ENCODE measurements at regions not wholly inside any gene's neighbourhood (a gene's known extent, or its start where the extent isn't known, plus 50 kb on each side); places are given as distances from the start of the nearest gene placed in this dataset.

DNA sequence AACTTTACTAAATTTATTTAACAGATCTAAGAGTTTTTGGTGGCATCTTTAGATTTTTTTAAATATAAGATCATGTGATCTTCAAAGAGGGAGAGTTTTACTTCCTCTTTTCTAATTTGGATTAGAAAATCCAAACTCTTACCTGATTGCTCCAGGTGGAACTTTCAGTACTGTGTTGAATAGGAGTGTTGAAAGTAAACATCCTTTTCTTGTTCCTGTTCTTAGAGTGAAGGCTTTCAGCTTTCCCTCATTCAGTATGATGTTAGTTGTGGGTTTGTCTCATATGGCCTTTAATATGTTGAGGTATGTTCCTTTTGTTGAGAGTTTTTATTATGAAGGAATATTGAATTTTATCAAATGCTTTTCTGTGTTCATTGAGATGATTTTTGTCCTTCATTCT is 650.0 kb upstream of the SGCD start:
- no peak overlapping the region for H3K4me3 ChIP-seq (ENCODE audit: low read depth, low read length)
- TF ChIP-seq, protein P1, sequence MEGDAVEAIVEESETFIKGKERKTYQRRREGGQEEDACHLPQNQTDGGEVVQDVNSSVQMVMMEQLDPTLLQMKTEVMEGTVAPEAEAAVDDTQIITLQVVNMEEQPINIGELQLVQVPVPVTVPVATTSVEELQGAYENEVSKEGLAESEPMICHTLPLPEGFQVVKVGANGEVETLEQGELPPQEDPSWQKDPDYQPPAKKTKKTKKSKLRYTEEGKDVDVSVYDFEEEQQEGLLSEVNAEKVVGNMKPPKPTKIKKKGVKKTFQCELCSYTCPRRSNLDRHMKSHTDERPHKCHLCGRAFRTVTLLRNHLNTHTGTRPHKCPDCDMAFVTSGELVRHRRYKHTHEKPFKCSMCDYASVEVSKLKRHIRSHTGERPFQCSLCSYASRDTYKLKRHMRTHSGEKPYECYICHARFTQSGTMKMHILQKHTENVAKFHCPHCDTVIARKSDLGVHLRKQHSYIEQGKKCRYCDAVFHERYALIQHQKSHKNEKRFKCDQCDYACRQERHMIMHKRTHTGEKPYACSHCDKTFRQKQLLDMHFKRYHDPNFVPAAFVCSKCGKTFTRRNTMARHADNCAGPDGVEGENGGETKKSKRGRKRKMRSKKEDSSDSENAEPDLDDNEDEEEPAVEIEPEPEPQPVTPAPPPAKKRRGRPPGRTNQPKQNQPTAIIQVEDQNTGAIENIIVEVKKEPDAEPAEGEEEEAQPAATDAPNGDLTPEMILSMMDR (IDR thresholded peaks at IDR 0.05; ENCODE audit: low read depth, low read length, missing control alignments), result no peak
- no peak for DNase-seq (ENCODE audit: low read depth)
- in situ Hi-C loops (cut with HindIII; ENCODE audit: low sequenced_read_pairs), result no loop called here

DNA sequence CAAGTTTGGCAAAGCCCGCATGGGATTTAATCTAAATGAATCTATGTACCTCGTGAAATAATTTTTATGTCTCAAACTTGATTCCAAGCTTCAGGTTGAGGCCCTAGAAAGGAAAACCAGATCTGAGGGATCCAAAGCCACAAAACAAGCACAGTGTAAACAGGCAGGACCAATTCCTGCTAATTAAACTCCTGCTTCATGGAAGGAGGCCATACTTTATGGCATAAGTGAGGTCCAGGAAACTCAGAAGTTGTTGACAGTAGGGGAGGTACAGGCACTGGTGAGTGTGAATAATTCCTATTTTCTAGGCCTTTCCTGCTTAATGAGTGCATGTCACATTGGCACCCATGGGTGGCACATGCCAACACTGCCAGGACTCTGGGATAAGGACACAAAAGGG is 648.6 kb upstream of the SGCD start:
- no peak overlapping the region for H3K4me3 ChIP-seq (ENCODE audit: low read depth, low read length)
- TF ChIP-seq, protein P1 (IDR thresholded peaks at IDR 0.05; ENCODE audit: low read depth, low read length, missing control alignments), result no peak
- DNase-seq (ENCODE audit: low read depth), result no peak
- in situ Hi-C loops (cut with HindIII; ENCODE audit: low sequenced_read_pairs), result no loop called here

DNA sequence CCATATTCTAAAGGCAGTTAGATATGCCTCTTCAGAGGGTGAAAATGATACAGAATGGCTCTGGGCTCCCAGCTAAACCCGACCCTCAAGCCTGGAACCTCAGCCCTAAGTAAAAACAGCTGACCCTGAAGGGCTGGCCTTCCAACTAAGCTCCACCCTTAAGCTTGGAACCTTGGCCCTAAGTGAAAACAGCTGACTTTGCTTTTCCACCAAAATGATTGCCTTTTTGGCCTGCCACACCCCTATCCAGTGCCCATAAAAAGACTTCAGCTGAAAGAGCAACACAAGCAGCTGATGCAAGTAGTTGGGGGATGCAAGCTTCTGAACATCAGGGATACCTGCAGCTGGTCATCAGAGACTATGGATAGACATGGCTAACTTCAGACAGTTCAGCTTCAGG is 647.4 kb upstream of the SGCD start:
- no peak for DNase-seq (ENCODE audit: low read depth)
- TF ChIP-seq, protein P1 (IDR thresholded peaks at IDR 0.05; ENCODE audit: low read depth, low read length, missing control alignments), result no peak
- H3K4me3 ChIP-seq (ENCODE audit: low read depth, low read length), result no peak overlapping the region
- in situ Hi-C loops (cut with HindIII; ENCODE audit: low sequenced_read_pairs), result no loop called here

DNA sequence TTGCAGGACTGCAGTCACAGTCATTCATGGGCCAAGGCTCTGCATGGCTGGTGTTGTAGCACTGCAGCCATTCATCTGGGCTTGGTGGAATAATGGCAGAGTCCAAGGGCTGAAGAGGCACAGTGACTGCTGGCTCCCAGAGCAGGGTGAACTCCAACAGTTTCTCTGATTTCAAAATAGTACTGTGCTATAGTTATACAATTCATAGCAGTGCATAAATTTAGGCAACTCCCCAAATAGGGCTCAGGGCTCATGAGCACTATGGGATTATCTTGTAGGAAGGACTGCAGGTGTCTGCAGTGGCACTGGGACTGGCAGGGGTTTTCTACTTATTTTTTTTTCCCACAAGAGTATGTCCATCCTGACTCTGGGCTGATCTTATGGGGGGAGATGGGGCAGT is 642.5 kb upstream of the SGCD start:
- TF ChIP-seq, protein P1 (IDR thresholded peaks at IDR 0.05; ENCODE audit: low read depth, low read length, missing control alignments), result no peak
- no peak overlapping the region for H3K4me3 ChIP-seq (ENCODE audit: low read depth, low read length)
- DNase-seq (ENCODE audit: low read depth), result no peak
- in situ Hi-C loops (cut with HindIII; ENCODE audit: low sequenced_read_pairs), result no loop called here

- in situ Hi-C loops (cut with HindIII; ENCODE audit: low sequenced_read_pairs), result no loop called here
- no peak for DNase-seq (ENCODE audit: low read depth)
- TF ChIP-seq, protein P1 (IDR thresholded peaks at IDR 0.05; ENCODE audit: low read depth, low read length, missing control alignments), result no peak
- no peak overlapping the region for H3K4me3 ChIP-seq (ENCODE audit: low read depth, low read length)
Measured at GRCh38 chr5:155686131-155686530, 640.8 kb upstream of the SGCD start.

DNA sequence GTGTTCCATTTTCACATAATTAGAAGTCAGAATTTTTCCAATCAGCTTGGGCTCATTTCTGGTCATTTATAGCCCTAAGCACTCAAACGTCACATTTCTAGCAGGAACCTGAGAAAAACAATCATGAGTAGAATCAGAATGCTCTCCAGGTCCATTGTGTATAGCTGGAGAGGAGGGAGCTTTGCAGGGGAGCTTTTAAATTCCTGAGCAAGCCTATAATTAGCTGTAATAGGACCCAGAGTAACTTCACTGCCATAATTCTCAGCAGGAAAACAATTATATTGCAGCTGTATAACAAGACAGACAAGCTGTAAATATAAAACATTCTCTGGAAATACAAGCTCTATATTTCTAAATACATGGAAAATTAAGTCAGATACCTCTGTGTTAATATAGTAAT is 637.6 kb upstream of the SGCD start:
- no peak for DNase-seq (ENCODE audit: low read depth)
- in situ Hi-C loops (cut with HindIII; ENCODE audit: low sequenced_read_pairs), result no loop called here
- no peak overlapping the region for H3K4me3 ChIP-seq (ENCODE audit: low read depth, low read length)
- TF ChIP-seq, protein P1 (IDR thresholded peaks at IDR 0.05; ENCODE audit: low read depth, low read length, missing control alignments), result no peak

- in situ Hi-C loops (cut with HindIII; ENCODE audit: low sequenced_read_pairs), result no loop called here
- H3K4me3 ChIP-seq (ENCODE audit: low read depth, low read length), result no peak overlapping the region
- TF ChIP-seq, protein P1 (IDR thresholded peaks at IDR 0.05; ENCODE audit: low read depth, low read length, missing control alignments), result no peak
- no peak for DNase-seq (ENCODE audit: low read depth)
Measured at GRCh38 chr5:155696362-155696761, 630.6 kb upstream of the SGCD start.
